BLaER1 treated with 17β-estradiol and CSF1 and Interleukin-3, amounts not matched to agents 10 nM and 100 nM (cell line): ENCODE measurements at regions not wholly inside any gene's neighbourhood (a gene's known extent, or its start where the extent isn't known, plus 50 kb on each side); places are given as distances from the start of the nearest gene placed in this dataset.
"Not testable (repeated sequence)": the region's sequence is repeated elsewhere in the genome, so short reads cannot be mapped to it uniquely, and the experiment has no call there.

ENCODE experiments used
- H3K27ac ChIP-seq, 11 experiments: shearing (Covaris generic); formaldehyde crosslinking; 2 replicates each; pipeline ENCODE4 v1.8.1; 2022
- H3K27me3 ChIP-seq, 11 experiments: shearing (Covaris generic); formaldehyde crosslinking; 2 replicates each; pipeline ENCODE4 v1.8.1; 2022
- H3K36me3 ChIP-seq, 11 experiments: shearing (Covaris generic); formaldehyde crosslinking; 2 replicates each; pipeline ENCODE4 v1.8.1; 2022
- H3K4me1 ChIP-seq, 10 experiments: shearing (Covaris generic); formaldehyde crosslinking; 2 replicates each; pipeline ENCODE4 v1.8.1; 2022
- H3K4me2 ChIP-seq, 11 experiments: shearing (Covaris generic); formaldehyde crosslinking; 2 replicates each; pipeline ENCODE4 v1.8.1; 2022
- H3K4me3 ChIP-seq, 10 experiments: shearing (Covaris generic); formaldehyde crosslinking; 2 replicates each; pipeline ENCODE4 v1.8.1; 2022
- H3K9ac ChIP-seq, 11 experiments: shearing (Covaris generic); formaldehyde crosslinking; 2 replicates each; pipeline ENCODE4 v1.8.1; 2022
- H3K9me3 ChIP-seq, 11 experiments: shearing (Covaris generic); formaldehyde crosslinking; replicated peaks in 1 of 11; 2 replicates each; pipeline ENCODE4 v1.8.1; 2022
- H4K20me1 ChIP-seq, 11 experiments: shearing (Covaris generic); formaldehyde crosslinking; 2 replicates each; pipeline ENCODE4 v1.8.1; 2022
- Cebpa-rat ChIP-seq, 11 experiments: shearing (Covaris generic); IDR thresholded peaks; 2 replicates each; pipeline ENCODE4 v1.8.1; 2022

GRCh38 chr7:56474271-56474670 is 358.1 kb upstream of the NUPR2 start:
- no peaks in the 10 kb centered on the region for H4K20me1 ChIP-seq
- peaks cover 100% of the 10 kb centered on the region in 11 experiments for H3K9me3 ChIP-seq
- no peak overlapping the region for H3K9ac ChIP-seq
- no peaks in the 10 kb centered on the region for H3K36me3 ChIP-seq
- TF ChIP-seq Cebpa-rat (IDR thresholded peaks at IDR 0.05): no peak
- H3K27ac ChIP-seq: no peak overlapping the region
- no peaks in the 10 kb centered on the region for H3K27me3 ChIP-seq
- 0 out of 20 replicates have a peak overlapping the region, but pooled peaks of 1 of the 10 experiments have one; percentile 7 for H3K4me3 ChIP-seq
- H3K4me1 ChIP-seq: no peaks in the 10 kb centered on the region
- no peak overlapping the region for H3K4me2 ChIP-seq

GRCh38 chr7:56471811-56472210 is 355.6 kb upstream of the NUPR2 start:
- no peaks in the 10 kb centered on the region for H3K4me1 ChIP-seq
- H3K27me3 ChIP-seq: no peaks in the 10 kb centered on the region
- no peak for TF ChIP-seq Cebpa-rat (IDR thresholded peaks at IDR 0.05)
- no peak overlapping the region for H3K4me2 ChIP-seq
- H3K4me3 ChIP-seq: no peak overlapping the region
- H3K9me3 ChIP-seq: peaks cover 100% of the 10 kb centered on the region in 11 experiments
- no peaks in the 10 kb centered on the region for H3K36me3 ChIP-seq
- no peak overlapping the region for H3K27ac ChIP-seq
- no peaks in the 10 kb centered on the region for H4K20me1 ChIP-seq
- H3K9ac ChIP-seq: no peak overlapping the region

DNA sequence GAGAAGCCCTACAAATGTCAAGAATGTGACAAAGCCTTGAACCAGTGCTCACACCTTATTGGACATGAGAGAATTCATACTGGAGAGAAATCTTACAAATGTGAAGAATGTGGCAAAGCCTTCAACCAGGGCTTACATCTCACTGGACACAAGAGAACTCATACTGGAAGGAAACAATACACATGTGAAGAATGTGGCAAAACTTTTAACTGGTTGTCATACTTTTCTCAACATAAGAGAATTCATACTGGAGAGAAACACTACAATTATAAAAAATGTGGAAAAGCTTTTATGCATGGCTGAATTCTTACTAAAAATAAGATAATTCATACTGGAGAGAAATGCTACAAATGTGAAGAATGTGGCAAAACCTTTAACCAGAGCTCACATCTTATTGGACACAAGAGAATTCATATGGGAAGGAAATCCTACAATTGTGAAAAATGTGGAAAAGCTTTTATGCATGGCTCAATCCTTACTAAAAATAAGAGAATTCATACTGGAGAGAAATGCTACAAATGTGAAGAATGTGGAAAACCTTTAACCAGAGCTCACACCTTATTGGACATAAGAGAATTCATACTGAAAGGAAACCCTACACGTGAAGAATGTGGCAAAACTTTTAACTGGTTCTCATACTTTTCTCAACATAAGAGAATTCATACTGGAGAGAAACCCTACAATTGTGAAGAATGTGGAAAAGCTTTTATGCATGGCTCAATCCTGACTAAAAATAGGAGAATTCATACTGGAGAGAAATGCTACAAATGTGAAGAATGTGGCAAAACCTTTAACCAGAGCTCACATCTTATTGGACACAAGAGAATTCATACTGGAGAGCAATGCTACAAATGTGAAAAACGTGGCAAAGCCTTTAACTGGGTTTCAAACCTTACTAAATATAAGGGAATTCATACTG is 350.6 kb upstream of the NUPR2 start:
- not testable (repeated sequence) for H4K20me1 ChIP-seq, H3K9ac ChIP-seq, H3K4me2 ChIP-seq, H3K4me1 ChIP-seq, H3K27me3 ChIP-seq, H3K4me3 ChIP-seq, H3K36me3 ChIP-seq, H3K27ac ChIP-seq
- H3K9me3 ChIP-seq: peaks cover 100% of the 10 kb centered on the region in 11 experiments

DNA sequence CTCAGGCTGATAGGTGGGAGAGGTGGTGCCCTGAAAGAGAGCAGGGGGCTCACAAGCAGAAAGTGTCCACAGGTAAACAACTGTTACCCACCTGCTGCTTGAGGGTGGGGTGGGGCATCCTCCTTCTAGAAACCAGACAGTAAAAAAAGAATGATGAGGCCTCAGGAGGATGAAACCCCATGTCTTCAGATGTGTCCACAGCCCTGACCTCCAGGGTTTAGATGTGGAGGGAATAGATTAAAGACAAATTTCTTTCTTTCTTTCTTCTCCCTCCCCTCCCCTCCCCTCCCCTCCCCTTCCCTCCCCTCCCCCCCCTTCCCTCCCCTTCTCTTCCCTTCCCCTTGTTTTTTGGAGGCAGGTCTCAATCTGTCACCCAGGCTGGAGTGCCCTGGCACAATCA is 333.5 kb upstream of the NUPR2 start:
- no peak for TF ChIP-seq Cebpa-rat (IDR thresholded peaks at IDR 0.05)
- Histone ChIP-seq H4K20me1 (no peaks in the 10 kb centered on the region), H3K36me3 (no peaks in the 10 kb centered on the region), H3K27ac (no peak overlapping the region), H3K4me2 (no peak overlapping the region), H3K4me1 (no peaks in the 10 kb centered on the region), H3K27me3 (no peaks in the 10 kb centered on the region), H3K4me3 (no peak overlapping the region), H3K9ac (no peak overlapping the region), H3K9me3 (peaks cover 86 to 98% (median 93%) of the 10 kb centered on the region in 11 experiments)

DNA sequence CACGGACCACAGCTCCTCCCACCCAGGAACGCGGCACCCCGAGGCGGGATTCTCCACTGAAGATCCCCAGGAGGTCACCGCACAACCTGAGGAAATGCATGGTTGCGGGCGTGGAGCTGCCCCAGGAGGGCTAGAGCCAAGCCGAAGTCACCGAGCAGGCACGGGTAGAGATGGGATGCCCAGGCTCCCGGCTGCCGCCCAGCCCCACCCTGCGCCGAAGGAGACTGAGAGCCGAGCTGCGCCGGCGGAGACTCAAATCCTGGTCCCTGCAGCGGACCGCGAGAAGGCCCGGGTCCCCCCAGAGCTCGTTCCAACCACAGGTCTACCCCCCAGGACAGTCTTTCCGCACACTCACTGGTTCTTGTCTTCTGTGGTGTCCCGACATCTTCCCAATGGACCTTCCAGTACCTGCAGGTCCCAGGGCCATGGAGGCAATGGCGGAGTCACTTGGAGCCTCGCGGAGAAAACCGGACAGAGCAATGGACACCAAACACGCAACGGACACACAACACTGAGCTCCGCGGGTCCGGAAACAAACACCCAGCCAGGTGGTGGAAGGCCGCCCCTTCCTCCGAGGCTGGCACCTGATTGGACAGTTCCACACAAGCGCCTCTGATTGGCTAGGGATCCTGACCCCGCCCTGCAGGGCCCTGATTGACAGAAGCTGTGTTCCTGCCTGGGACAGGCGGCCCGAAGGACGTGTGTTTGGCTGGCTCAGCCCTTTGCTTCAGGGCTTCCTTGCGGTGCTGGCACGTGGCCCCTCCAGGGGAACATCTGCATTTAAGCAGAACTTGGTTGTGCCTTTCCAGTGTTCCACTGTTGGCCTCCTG is 331.9 kb upstream of the NUPR2 start:
- Histone ChIP-seq H3K4me3 (0 out of 20 replicates have a peak overlapping the region, but pooled peaks of 2 of the 10 experiments have one; percentile 10 to 19), H3K4me2 (no peak overlapping the region), H3K4me1 (no peaks in the 10 kb centered on the region), H4K20me1 (no peaks in the 10 kb centered on the region), H3K36me3 (no peaks in the 10 kb centered on the region), H3K9me3 (peaks cover 88 to 98% (median 92%) of the 10 kb centered on the region in 11 experiments), H3K27ac (no peak overlapping the region), H3K27me3 (no peaks in the 10 kb centered on the region), H3K9ac (no peak overlapping the region)
- no peak for TF ChIP-seq Cebpa-rat (IDR thresholded peaks at IDR 0.05)

- H3K4me1 ChIP-seq, H3K9ac ChIP-seq, H3K27me3 ChIP-seq, H3K36me3 ChIP-seq, H4K20me1 ChIP-seq, H3K27ac ChIP-seq, H3K4me3 ChIP-seq, H3K4me2 ChIP-seq: not testable (repeated sequence)
- peaks cover 0 to 11% (median 5%) of the 10 kb centered on the region in 11 experiments; a peak in 7 of 22 replicates for H3K9me3 ChIP-seq
These were observed 304.3 kb upstream of the NUPR2 start for GRCh38 chr7:56420528-56420927.

DNA sequence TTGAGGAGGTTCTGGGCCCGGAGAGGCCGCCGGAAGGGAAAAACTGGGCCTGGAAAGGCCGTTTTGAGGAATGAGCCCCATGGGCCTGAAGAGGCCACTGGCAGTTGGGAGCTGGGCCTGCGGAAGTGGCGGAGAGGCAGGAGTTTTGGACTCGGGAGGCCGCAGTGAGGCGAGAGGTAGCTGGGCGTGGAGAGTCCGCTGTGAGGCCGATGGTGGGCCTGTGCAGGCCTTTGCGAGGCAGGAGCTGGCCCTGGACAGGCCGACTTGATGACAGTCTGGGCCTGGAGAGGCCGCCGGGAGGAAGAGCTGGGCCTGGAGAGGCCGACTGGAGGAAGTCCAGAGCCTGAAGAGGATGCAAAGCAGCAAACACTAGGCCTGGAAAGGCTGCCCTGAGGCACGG is 259.0 kb upstream of the NUPR2 start:
- Histone ChIP-seq H3K27me3 (no peaks in the 10 kb centered on the region), H3K9me3 (peaks cover 13 to 24% (median 18%) of the 10 kb centered on the region in 11 experiments), H3K4me3 (no peak overlapping the region), H3K36me3 (no peaks in the 10 kb centered on the region; a peak in 1 of 22 replicates), H3K9ac (no peak overlapping the region), H3K4me1 (no peaks in the 10 kb centered on the region), H3K4me2 (no peak overlapping the region), H4K20me1 (no peaks in the 10 kb centered on the region), H3K27ac (no peak overlapping the region)
- no peak for TF ChIP-seq Cebpa-rat (IDR thresholded peaks at IDR 0.05)

GRCh38 chr7:56374666-56375065 is 258.4 kb upstream of the NUPR2 start:
- H3K9me3 ChIP-seq: peaks cover 13 to 24% (median 18%) of the 10 kb centered on the region in 11 experiments
- not testable (repeated sequence) for H3K9ac ChIP-seq, H3K27me3 ChIP-seq, H3K36me3 ChIP-seq, H4K20me1 ChIP-seq, H3K4me3 ChIP-seq, H3K27ac ChIP-seq, H3K4me2 ChIP-seq, H3K4me1 ChIP-seq

GRCh38 chr7:56373314-56373713 is 257.1 kb upstream of the NUPR2 start:
- not testable (repeated sequence) for H3K4me2 ChIP-seq, H3K4me3 ChIP-seq, H3K27me3 ChIP-seq, H4K20me1 ChIP-seq, H3K36me3 ChIP-seq, H3K9ac ChIP-seq, H3K4me1 ChIP-seq, H3K27ac ChIP-seq
- H3K9me3 ChIP-seq: peaks cover 13 to 24% (median 18%) of the 10 kb centered on the region in 11 experiments

DNA sequence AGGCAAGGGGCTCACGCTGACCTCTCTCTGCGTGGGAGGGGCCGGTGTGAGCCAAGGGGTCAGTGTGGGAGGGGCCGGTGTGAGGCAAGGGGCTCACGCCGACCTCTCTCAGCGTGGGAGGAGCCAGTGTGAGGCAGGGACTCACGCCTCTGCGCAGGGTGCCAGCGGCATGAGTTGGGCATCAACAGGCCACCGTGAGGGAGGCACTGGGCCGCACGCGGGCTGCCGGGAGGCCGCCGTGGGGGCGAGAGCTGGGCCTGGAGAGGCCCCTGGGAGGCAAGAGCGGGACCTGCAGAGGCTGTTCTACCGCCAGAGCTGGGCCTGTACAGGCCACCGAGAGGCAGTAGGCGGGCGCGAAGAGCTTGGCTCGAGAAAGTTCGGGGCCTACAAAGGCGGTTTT is 255.6 kb upstream of the NUPR2 start:
- not testable (repeated sequence) for H3K4me1 ChIP-seq, H3K36me3 ChIP-seq, H3K27ac ChIP-seq, H3K4me3 ChIP-seq, H3K27me3 ChIP-seq, H4K20me1 ChIP-seq, H3K9ac ChIP-seq, H3K4me2 ChIP-seq
- peaks cover 22 to 36% (median 31%) of the 10 kb centered on the region in 11 experiments for H3K9me3 ChIP-seq

DNA sequence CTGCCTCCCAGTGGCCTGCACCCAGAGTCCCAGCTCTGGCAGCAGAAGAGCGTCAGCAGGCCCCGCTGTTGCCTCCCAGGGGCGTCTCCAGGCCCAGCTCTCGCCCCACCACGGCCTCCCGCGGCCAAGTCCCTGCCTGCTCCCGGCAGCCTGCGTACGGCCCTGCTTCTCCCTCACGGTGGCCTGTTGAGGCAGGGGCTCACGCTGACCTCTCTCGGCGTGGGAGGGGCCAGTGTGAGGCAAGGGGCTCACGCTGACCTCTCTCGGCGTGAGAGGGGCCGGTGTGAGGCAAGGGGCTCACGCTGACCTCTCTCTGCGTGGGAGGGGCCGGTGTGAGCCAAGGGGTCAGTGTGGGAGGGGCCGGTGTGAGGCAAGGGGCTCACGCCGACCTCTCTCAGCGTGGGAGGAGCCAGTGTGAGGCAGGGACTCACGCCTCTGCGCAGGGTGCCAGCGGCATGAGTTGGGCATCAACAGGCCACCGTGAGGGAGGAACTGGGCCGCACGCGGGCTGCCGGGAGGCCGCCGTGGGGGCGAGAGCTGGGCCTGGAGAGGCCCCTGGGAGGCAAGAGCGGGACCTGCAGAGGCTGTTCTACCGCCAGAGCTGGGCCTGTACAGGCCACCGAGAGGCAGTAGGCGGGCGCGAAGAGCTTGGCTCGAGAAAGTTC is 254.1 kb upstream of the NUPR2 start:
- H4K20me1 ChIP-seq, H3K4me2 ChIP-seq, H3K4me3 ChIP-seq, H3K9ac ChIP-seq, H3K27ac ChIP-seq, H3K36me3 ChIP-seq, H3K4me1 ChIP-seq, H3K27me3 ChIP-seq: not testable (repeated sequence)
- peaks cover 27 to 43% (median 35%) of the 10 kb centered on the region in 11 experiments for H3K9me3 ChIP-seq

GRCh38 chr7:56367914-56368313 is 251.7 kb upstream of the NUPR2 start:
- not testable (repeated sequence) for H3K4me2 ChIP-seq, H3K4me3 ChIP-seq, H4K20me1 ChIP-seq, H3K27ac ChIP-seq, H3K9ac ChIP-seq, H3K4me1 ChIP-seq, H3K36me3 ChIP-seq, H3K27me3 ChIP-seq
- H3K9me3 ChIP-seq: peaks cover 19 to 30% (median 25%) of the 10 kb centered on the region in 11 experiments

DNA sequence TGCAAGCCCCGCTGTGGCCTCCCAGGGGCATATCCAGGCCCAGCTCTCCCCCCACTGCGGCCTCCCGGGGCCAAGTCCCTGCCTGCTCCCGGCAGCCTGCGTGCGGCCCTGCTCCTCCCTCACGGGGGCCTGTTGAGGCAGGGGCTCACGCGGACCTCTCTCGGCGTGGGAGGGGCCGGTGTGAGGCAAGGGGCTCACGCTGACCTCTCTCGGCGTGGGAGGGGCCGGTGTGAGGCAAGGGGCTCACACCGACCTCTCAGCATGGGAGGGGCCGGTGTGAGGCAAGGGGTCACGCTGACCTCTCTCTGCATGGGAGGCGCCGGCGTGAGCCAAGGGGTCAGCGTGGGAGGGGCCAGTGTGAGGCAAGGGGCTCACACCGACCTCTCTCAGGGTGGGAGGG is 251.2 kb upstream of the NUPR2 start:
- H3K36me3 ChIP-seq, H3K27ac ChIP-seq, H3K4me2 ChIP-seq, H4K20me1 ChIP-seq, H3K4me3 ChIP-seq, H3K4me1 ChIP-seq, H3K27me3 ChIP-seq, H3K9ac ChIP-seq: not testable (repeated sequence)
- H3K9me3 ChIP-seq: peaks cover 19 to 30% (median 25%) of the 10 kb centered on the region in 11 experiments
